ENCODE measurements at regions not wholly inside any gene's neighbourhood (a gene's known extent, or its start where the extent isn't known, plus 50 kb on each side); places are given as distances from the start of the nearest gene placed in this dataset.

DNA sequence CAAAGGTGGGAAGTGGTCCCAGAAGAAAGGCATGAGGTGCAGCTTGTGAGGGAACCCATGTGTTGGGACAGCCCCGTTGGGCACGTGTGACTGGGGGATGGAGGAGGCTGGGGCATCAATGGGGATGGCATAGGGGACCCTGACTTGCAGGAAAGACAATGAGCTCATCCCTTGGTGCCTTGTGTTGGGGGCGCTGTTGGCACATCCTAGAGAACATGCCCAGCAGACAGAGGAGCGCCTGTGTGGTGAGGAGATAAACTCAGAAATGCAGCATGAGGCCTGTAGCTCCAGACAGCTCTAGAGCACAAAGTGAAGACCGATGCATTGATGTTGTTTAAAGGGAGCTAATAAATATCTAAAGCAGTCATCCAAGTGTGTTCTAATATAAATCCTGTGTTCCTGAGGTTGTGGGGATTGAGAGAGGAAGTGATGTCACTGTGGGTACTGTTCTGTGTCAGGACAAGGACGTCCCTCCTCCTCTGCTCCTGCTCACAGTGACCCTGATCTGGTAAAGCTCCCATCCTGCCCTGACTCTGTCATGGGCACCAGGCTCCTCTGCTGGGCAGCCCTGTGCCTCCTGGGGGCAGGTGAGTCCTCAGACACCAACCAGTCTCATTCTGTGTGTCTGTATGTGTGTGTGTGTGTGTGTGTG, 126.1 kb upstream of the PRSS58 start:
- no peak for TF ChIP-seq EZH2phosphoT487 (IDR thresholded peaks at IDR 0.05; ENCODE audit: borderline replicate concordance)
- TF ChIP-seq, protein P1, sequence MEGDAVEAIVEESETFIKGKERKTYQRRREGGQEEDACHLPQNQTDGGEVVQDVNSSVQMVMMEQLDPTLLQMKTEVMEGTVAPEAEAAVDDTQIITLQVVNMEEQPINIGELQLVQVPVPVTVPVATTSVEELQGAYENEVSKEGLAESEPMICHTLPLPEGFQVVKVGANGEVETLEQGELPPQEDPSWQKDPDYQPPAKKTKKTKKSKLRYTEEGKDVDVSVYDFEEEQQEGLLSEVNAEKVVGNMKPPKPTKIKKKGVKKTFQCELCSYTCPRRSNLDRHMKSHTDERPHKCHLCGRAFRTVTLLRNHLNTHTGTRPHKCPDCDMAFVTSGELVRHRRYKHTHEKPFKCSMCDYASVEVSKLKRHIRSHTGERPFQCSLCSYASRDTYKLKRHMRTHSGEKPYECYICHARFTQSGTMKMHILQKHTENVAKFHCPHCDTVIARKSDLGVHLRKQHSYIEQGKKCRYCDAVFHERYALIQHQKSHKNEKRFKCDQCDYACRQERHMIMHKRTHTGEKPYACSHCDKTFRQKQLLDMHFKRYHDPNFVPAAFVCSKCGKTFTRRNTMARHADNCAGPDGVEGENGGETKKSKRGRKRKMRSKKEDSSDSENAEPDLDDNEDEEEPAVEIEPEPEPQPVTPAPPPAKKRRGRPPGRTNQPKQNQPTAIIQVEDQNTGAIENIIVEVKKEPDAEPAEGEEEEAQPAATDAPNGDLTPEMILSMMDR (conservative IDR thresholded peaks at IDR 0.05; ENCODE audit: low read length) = peak; percentile 54

Data from Loucy (cell line).